WTC11 (cell line): ENCODE measurements at regions not wholly inside any gene's neighbourhood (a gene's known extent, or its start where the extent isn't known, plus 50 kb on each side); places are given as distances from the start of the nearest gene placed in this dataset.
"Not testable (repeated sequence)": the region's sequence is repeated elsewhere in the genome, so short reads cannot be mapped to it uniquely, and the experiment has no call there.

Source experiments
- ATAC-seq: fragments of 200-7000 bp; cut with Tn5 transposase; 2 replicates; pipeline ENCODE4 v1.10.0; 2021; ENCODE audit warnings: mild to moderate bottlenecking, moderate library complexity
- CTCF ChIA-PET: fragments of 300-600 bp; sonication (Branson Sonifier 250); formaldehyde crosslinking; loops from one replicate; lab custom pipeline; 2021; ENCODE audit warnings: antibody characterized with exemption; lab: Charles Lee
- POLR2A ChIA-PET: fragments of 350-600 bp; sonication (Branson Sonifier 250); formaldehyde crosslinking; loops from one replicate; lab custom pipeline; 2021; ENCODE audit warnings: antibody characterized with exemption; lab: Charles Lee
- DNase-seq: peaks from one replicate; pipeline ENCODE4 v3.0.0; 2021; ENCODE audit warnings: low spot score
- H3K27ac Mint-ChIP-seq: 2 replicates; pipeline ENCODE4 v1.8.0; 2021; ENCODE audit warnings: mixed read lengths
- H3K27me3 Mint-ChIP-seq: 2 replicates; pipeline ENCODE4 v1.8.0; 2021; ENCODE audit warnings: low read depth, mild to moderate bottlenecking, moderate library complexity, mixed read lengths
- H3K36me3 Mint-ChIP-seq: 2 replicates; pipeline ENCODE4 v1.8.0; 2021; ENCODE audit warnings: mixed read lengths
- H3K4me1 Mint-ChIP-seq: 2 replicates; pipeline ENCODE4 v1.8.0; 2022; ENCODE audit warnings: mixed read lengths
- H3K4me3 Mint-ChIP-seq: 2 replicates; pipeline ENCODE4 v1.8.0; 2021; ENCODE audit warnings: mild to moderate bottlenecking, moderate library complexity, mixed read lengths
- H3K9me3 Mint-ChIP-seq: 2 replicates; pipeline ENCODE4 v1.8.0; 2021; ENCODE audit warnings: mixed read lengths
- AR ChIP-seq: fragments of 250-450 bp; sonication (Bioruptor Pico); IDR thresholded peaks from 2 replicates; pipeline ENCODE4 v1.9.0; 2021; ENCODE audit warnings: mild to moderate bottlenecking
- ATF6 ChIP-seq: sonication (generic); formaldehyde crosslinking; IDR thresholded peaks from 2 replicates; pipeline ENCODE4 v1.8.1; 2023; ENCODE audit warnings: mild to moderate bottlenecking, missing genetic modification reagents
- CREM ChIP-seq: sonication (generic); formaldehyde crosslinking; IDR thresholded peaks from 2 replicates; pipeline ENCODE4 v1.8.1; 2022; ENCODE audit warnings: mild to moderate bottlenecking, missing genetic modification reagents, moderate library complexity
- ERG ChIP-seq: fragments of 250-450 bp; sonication (Bioruptor Pico); IDR thresholded peaks from 2 replicates; pipeline ENCODE4 v1.8.0; 2021; ENCODE audit warnings: mild to moderate bottlenecking
- FOXJ3 ChIP-seq: sonication (generic); formaldehyde crosslinking; IDR thresholded peaks from 2 replicates; pipeline ENCODE4 v1.9.0; 2021; ENCODE audit warnings: missing genetic modification reagents, mild to moderate bottlenecking, borderline replicate concordance
- FOXP4 ChIP-seq: sonication (generic); formaldehyde crosslinking; IDR thresholded peaks from 2 replicates; pipeline ENCODE4 v1.8.0; 2022; ENCODE audit warnings: mild to moderate bottlenecking, missing genetic modification reagents
- HMGA2 ChIP-seq: fragments of 250-450 bp; sonication (Bioruptor Pico); IDR thresholded peaks from 2 replicates; pipeline ENCODE4 v1.4.0; 2021; ENCODE audit warnings: mild to moderate bottlenecking, moderate library complexity
- HMGXB4 ChIP-seq: sonication (generic); formaldehyde crosslinking; IDR thresholded peaks from 2 replicates; pipeline ENCODE4 v1.8.1; 2023; ENCODE audit warnings: mild to moderate bottlenecking, moderate library complexity, missing genetic modification reagents
- NFATC4 ChIP-seq: fragments of 250-450 bp; sonication (Bioruptor Pico); IDR thresholded peaks from 2 replicates; pipeline ENCODE4 v1.9.0; 2021; ENCODE audit warnings: mild to moderate bottlenecking
- NR3C1 ChIP-seq: sonication (generic); formaldehyde crosslinking; conservative IDR thresholded peaks from 2 replicates; pipeline ENCODE4 v1.8.1; 2023; ENCODE audit warnings: low read depth, mild to moderate bottlenecking, missing genetic modification reagents
- PRRX2 ChIP-seq: fragments of 250-450 bp; sonication (Bioruptor Pico); IDR thresholded peaks from 2 replicates; pipeline ENCODE4 v1.8.0; 2021; ENCODE audit warnings: mild to moderate bottlenecking
- RELA ChIP-seq: sonication (generic); formaldehyde crosslinking; IDR thresholded peaks from 2 replicates; pipeline ENCODE4 v1.8.1; 2022; ENCODE audit warnings: missing genetic modification reagents, mild to moderate bottlenecking, borderline replicate concordance
- STAT6 ChIP-seq: sonication (generic); formaldehyde crosslinking; conservative IDR thresholded peaks from 2 replicates; pipeline ENCODE4 v1.8.1; 2023; ENCODE audit warnings: mild to moderate bottlenecking, low read depth, missing genetic modification reagents, moderate library complexity
- ZMAT4 ChIP-seq: fragments of 250-450 bp; sonication (Bioruptor Pico); IDR thresholded peaks from 2 replicates; pipeline ENCODE4 v1.9.0; 2021; ENCODE audit warnings: mild to moderate bottlenecking
- ZNF232 ChIP-seq: sonication (generic); formaldehyde crosslinking; IDR thresholded peaks from 2 replicates; pipeline ENCODE4 v1.8.0; 2022; ENCODE audit warnings: mild to moderate bottlenecking, missing genetic modification reagents
- ZNF423 ChIP-seq: fragments of 250-450 bp; sonication (Bioruptor Pico); IDR thresholded peaks from 2 replicates; pipeline ENCODE4 v2.1.2; 2022; ENCODE audit warnings: mild to moderate bottlenecking, moderate library complexity

GRCh38 chr2:180819106-180819505 lies 161.3 kb upstream of the UBE2E3 start (continued):
- TF ChIP-seq ZMAT4 (CRISPR knock-in tag) = no peak
- no peak for TF ChIP-seq NFATC4
- TF ChIP-seq AR (CRISPR knock-in tag) = no peak
- no peak for TF ChIP-seq HMGA2 (CRISPR knock-in tag)
- TF ChIP-seq ZNF232 = no peak
- TF ChIP-seq CREM = no peak
- no peak for TF ChIP-seq STAT6 (CRISPR knock-in tag)
- no peak for TF ChIP-seq HMGXB4 (CRISPR knock-in tag)

- H3K4me1 Mint-ChIP-seq, H3K27me3 Mint-ChIP-seq, DNase-seq, ATAC-seq, H3K36me3 Mint-ChIP-seq, POLR2A ChIA-PET, H3K27ac Mint-ChIP-seq, CTCF ChIA-PET, H3K4me3 Mint-ChIP-seq: not testable (repeated sequence)
- H3K9me3 Mint-ChIP-seq = peaks cover 23% of the 10 kb centered on the region
Observed at GRCh38 chr2:180818700-180819099, 161.7 kb upstream of the UBE2E3 start.

GRCh38 chr2:180799141-180799540 lies 181.3 kb upstream of the UBE2E3 start:
- no peaks in the 10 kb centered on the region for H3K4me1 Mint-ChIP-seq
- no peak overlapping the region for H3K27ac Mint-ChIP-seq
- no peaks in the 10 kb centered on the region for H3K27me3 Mint-ChIP-seq
- ATAC-seq = no peak
- ChIA-PET CTCF (no interaction called here), POLR2A (no interaction called here)
- no peaks in the 10 kb centered on the region for H3K36me3 Mint-ChIP-seq
- no peaks in the 10 kb centered on the region for H3K9me3 Mint-ChIP-seq
- no peak overlapping the region for H3K4me3 Mint-ChIP-seq
- DNase-seq = no peak
- no peak for TF ChIP-seq FOXP4 (CRISPR knock-in tag)
- TF ChIP-seq NR3C1 = no peak
- no peak for TF ChIP-seq AR (CRISPR knock-in tag)
- TF ChIP-seq PRRX2 (CRISPR knock-in tag) = no peak
- TF ChIP-seq ERG (CRISPR knock-in tag) = no peak
- TF ChIP-seq FOXJ3 (CRISPR knock-in tag) = no peak
- TF ChIP-seq RELA (CRISPR knock-in tag) = no peak
- TF ChIP-seq ZNF423 = no peak
- no peak for TF ChIP-seq ATF6 (CRISPR knock-in tag)
